H1 (cell line): ENCODE measurements at regions not wholly inside any gene's neighbourhood (a gene's known extent, or its start where the extent isn't known, plus 50 kb on each side); places are given as distances from the start of the nearest gene placed in this dataset.

Experiments
- CTCF ChIA-PET: fragments of 300-600 bp; sonication (Branson Sonifier 250); formaldehyde crosslinking; loops from one replicate; lab custom pipeline; 2021; ENCODE audit not compliant: partially characterized antibody; lab: Charles Lee
- POLR2A ChIA-PET: fragments of 300-600 bp; sonication (Branson Sonifier 250); formaldehyde crosslinking; loops from one replicate; lab custom pipeline; 2021; ENCODE audit warnings: inconsistent platforms; ENCODE audit not compliant: partially characterized antibody; lab: Charles Lee
- DNase-seq, 2 experiments: peaks; one replicate each; pipeline versions ENCODE4 v3.0.0 to v3.0.0-alpha.2; 2010 to 2022; ENCODE audit warnings: low spot score in 2 of 2, low read depth in 1 of 2, mixed read lengths in 1 of 2
- FAIRE-seq: peaks from 2 replicates; lab custom pipeline; 2011; peaks lifted over from hg19 to GRCh38; lab: Jason Lieb, UNC
- H2AFZ ChIP-seq: 2 replicates; pipeline ENCODE4 v1.8.1; 2012; ENCODE audit warnings: low read length, inconsistent platforms
- H2AK5ac ChIP-seq: 2 replicates; pipeline ENCODE4 v1.6.1; 2013; ENCODE audit warnings: low read depth, low read length
- H2BK120ac ChIP-seq: replicated peaks from 2 replicates; pipeline ENCODE3; 2013; ENCODE audit warnings: low read depth, low read length, inconsistent platforms
- H2BK12ac ChIP-seq: 2 replicates; pipeline ENCODE4 v1.6.1; 2013; ENCODE audit warnings: low read depth, low read length
- H2BK15ac ChIP-seq: 2 replicates; pipeline ENCODE4 v1.6.1; 2013; ENCODE audit warnings: low read length
- H2BK20ac ChIP-seq: 2 replicates; pipeline ENCODE4 v1.6.1; 2013; ENCODE audit warnings: low read length
- H2BK5ac ChIP-seq: 2 replicates; pipeline ENCODE4 v1.6.1; 2013; ENCODE audit warnings: low read depth, low read length
- H3K14ac ChIP-seq: 2 replicates; pipeline ENCODE4 v1.6.1; 2013; ENCODE audit warnings: inconsistent platforms; ENCODE audit not compliant: insufficient read length
- H3K18ac ChIP-seq: 2 replicates; pipeline ENCODE4 v1.6.1; 2013; ENCODE audit warnings: low read length; ENCODE audit errors: extremely low read depth
- H3K23ac ChIP-seq: 2 replicates; pipeline ENCODE4 v1.6.1; 2013; ENCODE audit warnings: inconsistent platforms; ENCODE audit not compliant: insufficient read length
- H3K23me2 ChIP-seq: 2 replicates; pipeline ENCODE4 v1.6.1; 2013; ENCODE audit warnings: low read depth, low read length
- H3K27ac ChIP-seq: 2 replicates; pipeline ENCODE4 v1.6.1; 2011; ENCODE audit warnings: low read depth, low read length, inconsistent platforms
- H3K27me3 ChIP-seq, 4 experiments: replicated peaks in 1 of 4; 1 replicate in 1 of 4; 2 replicates in 3 of 4; pipeline versions ENCODE4 v1.6.1 to v1.8.1; 2011 to 2013; ENCODE audit warnings: low read length in 3 of 4, mild to moderate bottlenecking in 3 of 4, inconsistent platforms in 2 of 4, mixed read lengths in 2 of 4, moderate library complexity in 1 of 4; ENCODE audit not compliant: control insufficient read depth in 3 of 4, insufficient read depth in 3 of 4; ENCODE audit errors: extremely low read depth in 1 of 4
- H3K36me3 ChIP-seq, 4 experiments: 2 replicates each; pipeline versions ENCODE4 v1.6.1 to v1.8.1; 2011 to 2013; ENCODE audit warnings: mild to moderate bottlenecking in 4 of 4, low read length in 3 of 4, moderate library complexity in 2 of 4, control low read depth in 1 of 4, inconsistent platforms in 1 of 4; ENCODE audit not compliant: insufficient read depth in 4 of 4, control insufficient read depth in 2 of 4
- H3K4ac ChIP-seq: replicated peaks from 2 replicates; pipeline ENCODE3; 2013; ENCODE audit warnings: low read length, low read depth, mixed read lengths, inconsistent platforms; ENCODE audit not compliant: insufficient read length
- H3K4me1 ChIP-seq, 4 experiments: replicated peaks in 1 of 4; 1 replicate in 1 of 4; 2 replicates in 3 of 4; pipeline versions ENCODE4 v1.6.1 to v1.8.1; 2011 to 2013; ENCODE audit warnings: low read length in 3 of 4, inconsistent platforms in 2 of 4, mixed read lengths in 1 of 4; ENCODE audit not compliant: insufficient read depth in 4 of 4, control insufficient read depth in 3 of 4
- H3K4me2 ChIP-seq, 2 experiments: 2 replicates each; pipeline versions ENCODE4 v1.6.1 to v1.8.1; 2011 to 2013; ENCODE audit warnings: low read depth in 2 of 2, low read length in 2 of 2, control low read depth in 1 of 2, inconsistent platforms in 1 of 2, mild to moderate bottlenecking in 1 of 2; ENCODE audit not compliant: insufficient read depth in 1 of 2
- H3K4me3 ChIP-seq, 4 experiments: fragments of 200-600, 300-600 bp in 1 of 4; sonication (generic), shearing (Covaris generic), sonication (Bioruptor Twin) in 1 of 4; 2 replicates each; pipeline versions ENCODE4 v1.5.1 to v1.8.1; 2011 to 2016; ENCODE audit warnings: low read length in 4 of 4, low read depth in 3 of 4, control low read depth in 2 of 4, inconsistent platforms in 2 of 4, mild to moderate bottlenecking in 2 of 4, mixed read lengths in 1 of 4, moderate library complexity in 1 of 4; ENCODE audit not compliant: insufficient read depth in 2 of 4; ENCODE audit errors: extremely low read depth in 1 of 4
- H3K56ac ChIP-seq: replicated peaks from 2 replicates; pipeline ENCODE3; 2013; ENCODE audit warnings: low read depth, mild to moderate bottlenecking, mixed read lengths, low read length, inconsistent platforms; ENCODE audit not compliant: insufficient read length
- H3K79me1 ChIP-seq: 2 replicates; pipeline ENCODE4 v1.6.1; 2013; ENCODE audit warnings: low read depth, low read length, control low read depth
- H3K79me2 ChIP-seq, 2 experiments: 2 replicates each; pipeline versions ENCODE4 v1.6.1 to v1.8.1; 2012 to 2013; ENCODE audit warnings: low read length in 2 of 2, mild to moderate bottlenecking in 2 of 2, inconsistent platforms in 1 of 2; ENCODE audit not compliant: insufficient read depth in 2 of 2, control insufficient read depth in 1 of 2
- H3K9ac ChIP-seq, 4 experiments: replicated peaks in 1 of 4; 1 replicate in 1 of 4; 2 replicates in 3 of 4; pipeline versions ENCODE4 v1.6.1 to v1.8.1; 2011 to 2013; ENCODE audit warnings: low read depth in 3 of 4, low read length in 3 of 4, control low read depth in 2 of 4, mild to moderate bottlenecking in 2 of 4, moderate library complexity in 2 of 4, inconsistent platforms in 1 of 4; ENCODE audit errors: extremely low read depth in 1 of 4
- H3K9me3 ChIP-seq, 2 experiments: 2 replicates each; pipeline versions ENCODE4 v1.6.1 to v1.8.1; 2012 to 2013; ENCODE audit warnings: mild to moderate bottlenecking in 2 of 2, moderate library complexity in 2 of 2, control low read depth in 1 of 2, inconsistent platforms in 1 of 2, low read depth in 1 of 2, low read length in 1 of 2, mixed read lengths in 1 of 2; ENCODE audit not compliant: insufficient read depth in 2 of 2
- H4K20me1 ChIP-seq, 2 experiments: replicated peaks in 1 of 2; 2 replicates each; pipeline versions ENCODE3 to v1.8.1; 2011 to 2013; ENCODE audit warnings: inconsistent platforms in 2 of 2, low read length in 2 of 2, mild to moderate bottlenecking in 1 of 2; ENCODE audit not compliant: insufficient read depth in 2 of 2, control insufficient read depth in 1 of 2
- H4K5ac ChIP-seq: 2 replicates; pipeline ENCODE4 v1.6.1; 2013; ENCODE audit warnings: low read length, low read depth, mixed read lengths, inconsistent platforms; ENCODE audit not compliant: insufficient read length
- H4K8ac ChIP-seq: 2 replicates; pipeline ENCODE4 v1.8.0; 2013; ENCODE audit warnings: mild to moderate bottlenecking, moderate library complexity, low read length, inconsistent platforms; ENCODE audit not compliant: insufficient read depth; ENCODE audit errors: extremely low read depth
- H4K91ac ChIP-seq: replicated peaks from 2 replicates; pipeline ENCODE3; 2013; ENCODE audit warnings: low read length, mixed read lengths, inconsistent platforms; ENCODE audit not compliant: insufficient read length
- CBX5 ChIP-seq: fragments of 300-800, 300-1000 bp; sonication (generic); IDR thresholded peaks from 2 replicates; pipeline ENCODE4 v1.7.1; 2016; ENCODE audit warnings: antibody characterized with exemption, low read length, low read depth
- CTCF ChIP-seq, 3 experiments: IDR thresholded peaks; 1 replicate in 2 of 3; 2 replicates in 1 of 3; pipeline versions ENCODE4 v1.5.1 to v1.6.1; 2011; ENCODE audit warnings: low read length in 3 of 3, mild to moderate bottlenecking in 3 of 3, inconsistent platforms in 2 of 3, low read depth in 1 of 3, moderate library complexity in 1 of 3; ENCODE audit not compliant: insufficient read depth in 1 of 3; ENCODE audit errors: control extremely low read depth in 1 of 3
- GABPA ChIP-seq: IDR thresholded peaks from 2 replicates; pipeline ENCODE4 v1.6.1; 2011; ENCODE audit warnings: mild to moderate bottlenecking, low read length, moderate library complexity, borderline replicate concordance; ENCODE audit not compliant: insufficient read depth
- KDM1A ChIP-seq: fragments of 200-600, 300-600 bp; sonication (generic); IDR thresholded peaks from 2 replicates; pipeline ENCODE4 v1.7.1; 2016; ENCODE audit warnings: mild to moderate bottlenecking, low read length, borderline replicate concordance
- KDM4A ChIP-seq: IDR thresholded peaks from one replicate; pipeline ENCODE4 v1.7.1; 2012; ENCODE audit warnings: low read depth, mild to moderate bottlenecking, moderate library complexity, low read length, inconsistent platforms; ENCODE audit not compliant: severe bottlenecking
- RAD21 ChIP-seq, 2 experiments: IDR thresholded peaks in 1 of 2; conservative IDR thresholded peaks in 1 of 2; 2 replicates each; pipeline ENCODE4 v1.6.1; 2011; ENCODE audit warnings: low read depth in 2 of 2, low read length in 2 of 2, improper control_type of control experiment in 1 of 2, inconsistent platforms in 1 of 2, mild to moderate bottlenecking in 1 of 2, moderate library complexity in 1 of 2
- RFX5 ChIP-seq: IDR thresholded peaks from 2 replicates; pipeline ENCODE4 v1.6.1; 2011; ENCODE audit warnings: low read depth, low read length, improper control_type of control experiment, borderline replicate concordance
- RXRA ChIP-seq: IDR thresholded peaks from 2 replicates; pipeline ENCODE4 v1.6.1; 2011; ENCODE audit warnings: low read depth, mild to moderate bottlenecking, low read length, moderate library complexity; ENCODE audit not compliant: insufficient read depth
- SIRT6 ChIP-seq: IDR thresholded peaks from one replicate; pipeline ENCODE4 v1.7.1; 2012; ENCODE audit warnings: low read length, inconsistent platforms
- SUZ12 ChIP-seq: fragments of 200-600 bp; sonication (generic); IDR thresholded peaks from 2 replicates; pipeline ENCODE4 v1.6.1; 2012; ENCODE audit warnings: mild to moderate bottlenecking, inconsistent platforms, low read length, moderate library complexity, mixed read lengths
- ZNF274 ChIP-seq: IDR thresholded peaks from 2 replicates; pipeline ENCODE4 v1.7.0; 2012; ENCODE audit warnings: low read length, borderline replicate concordance; ENCODE audit errors: extremely low read depth
- WGBS, 2 experiments: shearing (Covaris generic) in 1 of 2; methylation state at CpG; one replicate each; pipeline versions ENCODE4 v1.1.6 to v1.1.7; 2013 to 2015; ENCODE audit warnings: low lambda C conversion rate in 2 of 2, mixed read lengths in 2 of 2, inconsistent platforms in 1 of 2, low coverage in 1 of 2, missing lambda C conversion rate in 1 of 2; ENCODE audit not compliant: insufficient replicate concordance in 2 of 2, insufficient coverage in 1 of 2, insufficient read length in 1 of 2; ENCODE audit errors: extremely low coverage in 1 of 2, missing lambda C conversion rate in 1 of 2; 5-methylcytosine and 5-hydroxymethylcytosine counted together

GRCh38 chr14:84086714-84087113 is 1443.2 kb upstream of the FLRT2 start:
- no peak overlapping the region for H4K8ac ChIP-seq
- no peaks in the 10 kb centered on the region for H3K36me3 ChIP-seq
- H3K4ac ChIP-seq, result no peak overlapping the region
- H3K9ac ChIP-seq, result no peak overlapping the region
- CTCF ChIA-PET, result no interaction called here
- no peak overlapping the region for H2BK120ac ChIP-seq
- POLR2A ChIA-PET, result no interaction called here
- no peak overlapping the region for H2AK5ac ChIP-seq
- H4K91ac ChIP-seq, result no peak overlapping the region
- H3K27ac ChIP-seq, result no peak overlapping the region
- no peak overlapping the region for H3K14ac ChIP-seq
- H3K4me3 ChIP-seq, result no peak overlapping the region
- no peak overlapping the region for H3K56ac ChIP-seq
- no peak overlapping the region for H2AFZ ChIP-seq
- H3K79me1 ChIP-seq, result no peaks in the 10 kb centered on the region
- no peaks in the 10 kb centered on the region for H4K20me1 ChIP-seq
- no peak for FAIRE-seq
- DNase-seq, result no peak
- H3K4me1 ChIP-seq, result no peaks in the 10 kb centered on the region
- peaks cover 0 to 5% of the 10 kb centered on the region in 2 experiments; a peak in 1 of 4 replicates for H3K9me3 ChIP-seq
- no peak overlapping the region for H3K4me2 ChIP-seq
- no peak overlapping the region for H4K5ac ChIP-seq
- H3K18ac ChIP-seq, result no peak overlapping the region
- H3K23me2 ChIP-seq, result no peaks in the 10 kb centered on the region
- H3K79me2 ChIP-seq, result no peaks in the 10 kb centered on the region
- no peak overlapping the region for H2BK20ac ChIP-seq
- WGBS, 2 experiments, result 94% methylated on average over 4 of the region's 4 CpGs; no CpG with 5 or more reads in 1 of the 2 experiments
- H2BK15ac ChIP-seq, result no peak overlapping the region
- H2BK5ac ChIP-seq, result no peak overlapping the region
- no peak overlapping the region for H3K23ac ChIP-seq
- no peaks in the 10 kb centered on the region for H3K27me3 ChIP-seq
- no peak overlapping the region for H2BK12ac ChIP-seq
- TF ChIP-seq ZNF274, result no peak
- no peak for TF ChIP-seq RFX5
- TF ChIP-seq CTCF (IDR thresholded peaks at IDR 0.05; ENCODE audit: control extremely low read depth in 1 of 3, insufficient read depth in 1 of 3, low read depth in 1 of 3, low read length in 3 of 3), result no peak
- TF ChIP-seq RAD21 (IDR thresholded peaks at IDR 0.05 in 1 of 2, conservative IDR thresholded peaks at IDR 0.05 in 1 of 2; ENCODE audit: low read depth in 2 of 2, low read length in 2 of 2), result no peak
- no peak for TF ChIP-seq KDM4A
- no peak for TF ChIP-seq SUZ12
- TF ChIP-seq KDM1A, result no peak
- no peak for TF ChIP-seq SIRT6
- no peak for TF ChIP-seq CBX5
- TF ChIP-seq GABPA, result no peak
- TF ChIP-seq RXRA, result no peak
